GM08714 (cell line): ENCODE measurements at regions not wholly inside any gene's neighbourhood (a gene's known extent, or its start where the extent isn't known, plus 50 kb on each side); places are given as distances from the start of the nearest gene placed in this dataset.

Source experiments
- H3K4me3 ChIP-seq: fragments of 200-500 bp; sonication (Bioruptor generic); 2 replicates; pipeline ENCODE4 v1.5.1; 2014; ENCODE audit warnings: mild to moderate bottlenecking, low read length, inconsistent platforms
- ZNF274 ChIP-seq: IDR thresholded peaks from 2 replicates; pipeline ENCODE4 v1.6.1; 2012; ENCODE audit warnings: mild to moderate bottlenecking, low read depth, low read length

DNA sequence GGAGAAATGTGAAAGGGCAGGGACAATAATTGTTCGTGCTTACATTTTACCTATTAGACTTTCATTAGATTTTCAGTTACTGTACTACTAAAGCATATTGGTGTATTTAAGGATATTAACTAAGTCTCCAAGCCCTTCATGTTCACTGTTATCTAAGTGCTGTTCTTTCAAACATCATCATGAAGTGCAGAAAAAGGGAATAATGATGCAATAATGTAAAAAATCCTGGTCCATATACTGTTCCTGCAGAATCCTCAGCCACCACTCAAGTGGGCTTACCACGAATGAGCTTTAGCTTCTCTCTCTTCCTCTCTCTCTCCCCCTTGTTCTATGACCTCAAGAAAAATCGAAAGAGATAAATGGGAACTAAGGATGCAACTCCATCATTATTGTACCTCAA, 600.7 kb downstream of the UTRN start:
- TF ChIP-seq ZNF274, result no peak
- no peak overlapping the region for H3K4me3 ChIP-seq

DNA sequence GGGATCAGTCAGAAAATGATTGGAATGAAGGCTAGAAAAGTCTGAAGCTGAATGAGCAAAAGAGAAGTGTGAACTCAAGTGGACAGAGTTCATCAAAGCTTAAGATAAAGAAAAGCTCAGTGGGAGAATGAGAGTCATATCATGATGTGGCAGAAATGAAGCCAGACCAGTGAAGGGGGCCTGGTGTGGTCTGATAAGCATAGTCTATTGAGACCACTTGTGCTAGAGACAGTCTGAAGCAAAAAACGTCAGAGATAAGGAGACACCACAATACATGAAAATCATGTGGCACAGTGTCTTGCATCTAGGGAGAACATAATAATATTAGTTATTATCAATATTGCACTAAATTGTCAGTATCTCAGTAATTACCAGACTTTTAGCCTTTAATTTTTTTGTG, 601.5 kb downstream of the UTRN start:
- TF ChIP-seq ZNF274, result no peak
- H3K4me3 ChIP-seq, result no peak overlapping the region

DNA sequence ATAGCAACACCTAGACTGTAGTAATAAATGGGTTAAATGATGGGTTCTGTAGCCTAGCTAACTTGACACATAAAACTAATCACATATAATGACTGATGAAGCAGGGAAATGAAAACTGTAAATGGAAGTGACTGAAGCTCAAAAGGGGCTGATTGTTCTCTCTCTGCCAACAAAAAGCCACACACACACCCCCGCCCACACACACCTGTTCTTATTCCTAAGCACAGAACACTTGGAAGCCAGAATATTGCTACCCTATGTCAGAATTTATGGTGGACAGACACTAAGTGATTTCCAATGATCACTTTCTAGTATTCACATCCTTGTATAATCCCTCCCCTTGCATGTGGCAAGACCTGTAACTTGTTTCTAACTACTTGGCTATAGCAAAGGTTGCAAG, 603.5 kb downstream of the UTRN start:
- no peak overlapping the region for H3K4me3 ChIP-seq
- TF ChIP-seq ZNF274, result no peak

- TF ChIP-seq ZNF274, result no peak
- H3K4me3 ChIP-seq, result no peak overlapping the region
These were observed 608.6 kb downstream of the UTRN start for GRCh38 chr6:144893680-144894151.

DNA sequence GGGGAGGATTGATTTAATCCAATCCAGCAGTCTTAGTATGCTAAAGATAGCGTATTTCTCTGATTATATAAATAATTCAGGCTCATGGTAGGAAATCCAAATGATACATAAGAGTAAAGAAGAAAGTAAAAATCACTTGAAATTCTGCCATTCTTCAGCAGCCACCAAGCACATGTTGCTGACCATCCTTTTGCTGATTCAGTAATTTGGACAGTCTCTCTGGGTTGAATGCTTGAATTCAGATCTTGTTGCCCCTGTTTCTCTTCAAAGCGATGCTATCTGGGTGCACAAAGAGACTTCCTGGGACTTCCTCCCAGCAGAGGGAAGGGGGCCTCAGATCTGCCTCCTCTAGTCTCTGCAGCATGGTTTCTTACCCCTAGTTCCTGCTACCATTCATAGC, 609.1 kb downstream of the UTRN start:
- H3K4me3 ChIP-seq, result no peak overlapping the region
- no peak for TF ChIP-seq ZNF274

DNA sequence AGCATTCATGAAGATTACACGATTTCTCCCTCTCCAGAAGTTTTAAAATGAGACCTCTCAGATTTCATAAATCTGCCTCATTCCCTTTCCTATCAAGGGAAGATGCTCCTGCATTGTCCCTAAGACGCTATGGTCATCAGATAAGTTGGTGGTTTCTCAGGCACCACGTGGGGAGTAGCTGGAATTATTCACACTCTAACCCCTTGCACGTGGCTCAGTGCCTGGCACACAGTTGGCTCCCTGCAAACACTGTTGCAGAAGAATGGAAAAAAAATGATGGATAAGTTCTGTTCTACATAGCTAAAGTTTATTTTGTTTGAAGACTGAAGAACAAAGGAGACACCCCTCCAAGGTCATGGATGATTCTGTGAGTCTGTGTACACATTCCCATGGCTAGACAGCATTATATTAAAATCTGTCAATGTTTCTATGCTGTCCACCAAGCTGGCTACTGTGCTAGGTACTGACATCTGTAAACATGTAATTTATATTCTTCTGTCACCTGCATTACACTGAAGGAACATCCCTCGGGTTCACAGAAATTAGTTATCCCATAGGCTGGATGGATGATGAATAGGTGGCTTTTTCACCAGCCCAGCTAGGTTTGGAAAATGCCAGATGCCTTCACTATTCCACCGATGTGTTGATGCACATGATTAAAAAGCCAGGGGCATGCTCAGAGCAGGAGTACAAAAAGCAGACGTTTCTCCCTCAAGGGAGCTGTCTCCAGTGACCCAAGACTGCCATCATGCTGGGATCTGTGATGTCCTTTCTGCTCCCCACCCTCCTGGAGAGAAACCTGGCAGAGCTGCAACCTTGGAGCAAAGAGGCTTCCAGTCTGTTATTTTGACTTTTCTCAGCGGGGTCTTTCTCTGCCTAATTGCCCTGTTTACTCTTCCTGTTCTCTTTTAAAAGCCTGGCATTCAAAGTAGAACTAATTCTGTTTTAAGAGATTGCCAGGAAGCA, 610.5 kb downstream of the UTRN start:
- no peak overlapping the region for H3K4me3 ChIP-seq
- no peak for TF ChIP-seq ZNF274

GRCh38 chr6:144896289-144896688, 611.2 kb downstream of the UTRN start:
- no peak overlapping the region for H3K4me3 ChIP-seq

DNA sequence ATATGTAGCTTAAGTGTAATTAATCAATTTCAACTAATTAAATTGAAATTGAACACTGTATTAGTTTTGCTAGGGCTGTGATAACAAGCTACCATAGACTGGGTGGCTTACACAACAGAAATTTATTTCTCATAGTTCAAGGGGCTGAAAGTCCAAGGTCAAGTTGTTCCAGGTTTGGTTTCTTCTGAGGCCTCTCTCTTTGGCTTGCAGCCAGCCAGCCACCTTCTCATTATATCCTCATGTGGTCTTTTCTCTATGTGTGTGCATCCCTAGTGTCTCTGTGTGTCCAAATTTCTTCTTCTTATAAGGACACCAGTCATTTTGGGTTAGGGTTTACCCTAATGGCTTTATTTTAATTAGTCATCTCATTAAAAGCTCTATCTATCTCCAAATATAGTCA, 611.7 kb downstream of the UTRN start:
- H3K4me3 ChIP-seq, result no peak overlapping the region
- no peak for TF ChIP-seq ZNF274

More at GRCh38 chr6:144896289-144896688, 611.2 kb downstream of the UTRN start:
- TF ChIP-seq ZNF274, result no peak

- no peak for TF ChIP-seq ZNF274
- no peak overlapping the region for H3K4me3 ChIP-seq
These were observed 612.3 kb downstream of the UTRN start for GRCh38 chr6:144897441-144897921.

- H3K4me3 ChIP-seq, result no peak overlapping the region
- TF ChIP-seq ZNF274, result no peak
These were observed 613.0 kb downstream of the UTRN start for GRCh38 chr6:144898052-144898689.

GRCh38 chr6:144898741-144899140, 613.6 kb downstream of the UTRN start:
- no peak overlapping the region for H3K4me3 ChIP-seq
- no peak for TF ChIP-seq ZNF274

DNA sequence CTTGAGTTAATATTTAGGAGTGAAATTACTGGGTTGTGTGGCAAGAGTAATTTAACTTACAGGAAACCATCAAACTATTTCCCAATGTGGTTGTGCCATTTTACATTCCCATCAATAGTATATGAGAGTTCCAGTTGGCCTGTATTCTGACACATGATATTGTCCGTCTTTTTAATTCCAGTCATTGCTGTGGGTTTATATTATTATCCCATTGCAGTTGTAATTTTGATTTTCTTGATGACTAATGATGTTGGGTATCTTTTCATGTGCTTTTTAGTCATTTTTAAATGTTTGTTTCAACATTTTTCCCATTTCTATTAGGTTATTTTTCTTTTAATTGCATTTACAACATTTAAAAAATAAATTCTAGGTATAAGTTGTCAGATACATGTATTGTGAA, 614.0 kb downstream of the UTRN start:
- no peak for TF ChIP-seq ZNF274
- H3K4me3 ChIP-seq, result no peak overlapping the region

GRCh38 chr6:144901412-144901811, 616.3 kb downstream of the UTRN start:
- no peak for TF ChIP-seq ZNF274
- H3K4me3 ChIP-seq, result no peak overlapping the region

GRCh38 chr6:144908004-144908403, 622.9 kb downstream of the UTRN start:
- no peak overlapping the region for H3K4me3 ChIP-seq
- TF ChIP-seq ZNF274, result no peak
